Osteoblast (primary cell): ENCODE measurements at regions not wholly inside any gene's neighbourhood (a gene's known extent, or its start where the extent isn't known, plus 50 kb on each side); places are given as distances from the start of the nearest gene placed in this dataset.

Experiments used
- DNase-seq: peaks from one replicate; pipeline ENCODE4 v3.0.0; 2011; ENCODE audit warnings: low spot score, mixed read lengths; ENCODE audit not compliant: insufficient read length; ENCODE audit errors: missing footprints
- H2AFZ ChIP-seq: 2 replicates; pipeline ENCODE4 v1.6.0; 2011; ENCODE audit warnings: mild to moderate bottlenecking, low read length
- H3K27ac ChIP-seq: 2 replicates; pipeline ENCODE4 v1.5.1; 2011; ENCODE audit warnings: mild to moderate bottlenecking, low read depth, low read length, moderate library complexity
- H3K27me3 ChIP-seq: 2 replicates; pipeline ENCODE4 v1.6.0; 2012; ENCODE audit warnings: mild to moderate bottlenecking, control low read depth, inconsistent platforms, low read length, moderate library complexity; ENCODE audit not compliant: insufficient read depth
- H3K36me3 ChIP-seq: 2 replicates; pipeline ENCODE4 v1.5.1; 2011; ENCODE audit warnings: mild to moderate bottlenecking, low read length, control low read depth, moderate library complexity; ENCODE audit not compliant: insufficient read depth
- H3K4me1 ChIP-seq: 2 replicates; pipeline ENCODE4 v1.5.1; 2011; ENCODE audit warnings: mild to moderate bottlenecking, low read length, control low read depth, moderate library complexity; ENCODE audit not compliant: insufficient read depth
- H3K4me2 ChIP-seq: 2 replicates; pipeline ENCODE4 v1.6.0; 2011; ENCODE audit warnings: mild to moderate bottlenecking, low read length; ENCODE audit not compliant: insufficient read depth
- H3K4me3 ChIP-seq: fragments of 200-600 bp; sonication (generic); 3 replicates; pipeline ENCODE4 v1.5.1; 2012; ENCODE audit warnings: mild to moderate bottlenecking, low read length, inconsistent platforms; ENCODE audit not compliant: insufficient read depth
- H3K79me2 ChIP-seq: 2 replicates; pipeline ENCODE4 v1.6.0; 2012; ENCODE audit warnings: mild to moderate bottlenecking, low read length, control low read depth, inconsistent platforms; ENCODE audit not compliant: insufficient read depth
- H3K9me3 ChIP-seq: 2 replicates; pipeline ENCODE4 v1.5.1; 2011; ENCODE audit warnings: low read depth, low read length, control low read depth
- H4K20me1 ChIP-seq: 2 replicates; pipeline ENCODE4 v1.6.0; 2012; ENCODE audit warnings: mild to moderate bottlenecking, low read length, control low read depth; ENCODE audit not compliant: insufficient read depth
- CTCF ChIP-seq: IDR thresholded peaks from 2 replicates; pipeline ENCODE4 v1.5.1; 2011; ENCODE audit warnings: mild to moderate bottlenecking, low read depth, low read length, moderate library complexity; ENCODE audit errors: extremely low read depth

- Histone ChIP-seq H3K4me3 (no peak overlapping the region), H3K4me2 (no peak overlapping the region), H2AFZ (no peak overlapping the region), H4K20me1 (no peaks in the 10 kb centered on the region), H3K36me3 (no peaks in the 10 kb centered on the region), H3K27ac (no peak overlapping the region), H3K9me3 (no peaks in the 10 kb centered on the region), H3K27me3 (peaks cover 24% of the 10 kb centered on the region), H3K4me1 (no peaks in the 10 kb centered on the region), H3K79me2 (no peaks in the 10 kb centered on the region)
- no peak for DNase-seq
- no peak for TF ChIP-seq CTCF
Observed at GRCh38 chr13:42658019-42658418, 84.1 kb downstream of the TNFSF11 start.

GRCh38 chr13:42660333-42660965 is 86.5 kb downstream of the TNFSF11 start:
- TF ChIP-seq CTCF = peak; percentile 27
- Histone ChIP-seq H3K4me3 (no peak overlapping the region), H3K27me3 (peaks cover 12% of the 10 kb centered on the region), H2AFZ (no peak overlapping the region), H4K20me1 (no peaks in the 10 kb centered on the region), H3K79me2 (no peaks in the 10 kb centered on the region), H3K4me1 (no peaks in the 10 kb centered on the region), H3K9me3 (no peaks in the 10 kb centered on the region), H3K27ac (no peak overlapping the region), H3K36me3 (no peaks in the 10 kb centered on the region), H3K4me2 (no peak overlapping the region)
- DNase-seq = no peak

GRCh38 chr13:42667638-42668037 is 93.7 kb downstream of the TNFSF11 start:
- Histone ChIP-seq H3K36me3 (no peaks in the 10 kb centered on the region), H3K4me1 (no peaks in the 10 kb centered on the region), H4K20me1 (no peaks in the 10 kb centered on the region), H3K9me3 (no peaks in the 10 kb centered on the region), H2AFZ (no peak overlapping the region), H3K27ac (no peak overlapping the region), H3K27me3 (peaks cover 6% of the 10 kb centered on the region), H3K4me3 (no peak overlapping the region), H3K4me2 (no peak overlapping the region), H3K79me2 (no peaks in the 10 kb centered on the region)
- TF ChIP-seq CTCF = no peak
- DNase-seq = no peak

- Histone ChIP-seq H3K4me3 (no peak overlapping the region), H3K4me1 (no peaks in the 10 kb centered on the region), H3K27me3 (peaks cover 3% of the 10 kb centered on the region), H3K4me2 (no peak overlapping the region), H3K9me3 (no peaks in the 10 kb centered on the region), H3K36me3 (no peaks in the 10 kb centered on the region), H2AFZ (no peak overlapping the region), H3K27ac (no peak overlapping the region), H4K20me1 (no peaks in the 10 kb centered on the region), H3K79me2 (no peaks in the 10 kb centered on the region)
- DNase-seq = no peak
- no peak for TF ChIP-seq CTCF
Observed at GRCh38 chr13:42671502-42671901, 97.5 kb downstream of the TNFSF11 start.
